GM18951 (cell line): ENCODE measurements at regions not wholly inside any gene's neighbourhood (a gene's known extent, or its start where the extent isn't known, plus 50 kb on each side); places are given as distances from the start of the nearest gene placed in this dataset.
"Not testable (repeated sequence)": the region's sequence is repeated elsewhere in the genome, so short reads cannot be mapped to it uniquely, and the experiment has no call there.

ENCODE experiments used
- POLR2A ChIP-seq: IDR thresholded peaks from 4 replicates; pipeline ENCODE4 v1.6.1; 2011; ENCODE audit warnings: mild to moderate bottlenecking; ENCODE audit not compliant: insufficient read length, insufficient read depth; ENCODE audit errors: extremely low read depth
- in situ Hi-C: fragments of 300-500 bp; cut with MboI; formaldehyde crosslinking; loops from one replicate; pipeline ENCODE4 v1.12.0; 2022; ENCODE audit warnings: low sequenced_read_pairs, mixed read lengths, inconsistent platforms; ENCODE audit not compliant: unreplicated experiment

DNA sequence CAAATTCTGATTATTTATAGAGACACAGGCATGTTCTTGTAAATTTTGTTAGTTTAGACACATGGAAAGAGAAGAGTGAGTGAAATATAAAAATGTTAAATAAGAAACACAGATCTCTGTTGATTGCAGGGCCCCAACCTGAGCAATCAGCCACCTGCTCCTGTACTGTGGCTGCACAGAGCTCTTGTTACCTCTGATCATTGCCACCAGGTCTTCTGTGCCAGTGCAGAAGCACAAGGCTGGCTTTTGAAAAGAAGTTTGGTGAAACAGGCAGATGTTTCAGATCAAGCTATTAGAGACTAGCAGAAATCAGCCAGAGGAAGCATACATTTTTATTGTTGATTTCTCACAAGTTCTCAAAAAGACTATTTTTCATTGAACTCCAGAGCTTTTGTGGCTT, 434.1 kb upstream of the OR4E1 start:
- TF ChIP-seq POLR2A = no peak
- in situ Hi-C loops = no loop called here

GRCh38 chr14:22106700-22107697, 433.4 kb upstream of the OR4E1 start:
- in situ Hi-C loops = no loop called here
- TF ChIP-seq POLR2A = no peak

DNA sequence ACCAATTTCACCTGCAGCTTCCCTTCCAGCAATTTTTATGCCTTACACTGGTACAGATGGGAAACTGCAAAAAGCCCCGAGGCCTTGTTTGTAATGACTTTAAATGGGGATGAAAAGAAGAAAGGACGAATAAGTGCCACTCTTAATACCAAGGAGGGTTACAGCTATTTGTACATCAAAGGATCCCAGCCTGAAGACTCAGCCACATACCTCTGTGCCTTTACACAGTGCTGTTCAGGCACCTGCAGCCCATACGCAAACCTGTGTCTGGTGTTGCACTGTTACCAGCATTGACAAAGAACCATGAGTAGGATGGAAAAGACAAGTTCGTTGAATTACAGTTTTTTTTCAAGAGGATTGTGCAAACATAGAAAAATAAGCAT, 432.0 kb upstream of the OR4E1 start:
- TF ChIP-seq POLR2A = no peak
- in situ Hi-C loops = no loop called here

GRCh38 chr14:22105006-22105623, 431.5 kb upstream of the OR4E1 start:
- in situ Hi-C loops = no loop called here
- no peak for TF ChIP-seq POLR2A

DNA sequence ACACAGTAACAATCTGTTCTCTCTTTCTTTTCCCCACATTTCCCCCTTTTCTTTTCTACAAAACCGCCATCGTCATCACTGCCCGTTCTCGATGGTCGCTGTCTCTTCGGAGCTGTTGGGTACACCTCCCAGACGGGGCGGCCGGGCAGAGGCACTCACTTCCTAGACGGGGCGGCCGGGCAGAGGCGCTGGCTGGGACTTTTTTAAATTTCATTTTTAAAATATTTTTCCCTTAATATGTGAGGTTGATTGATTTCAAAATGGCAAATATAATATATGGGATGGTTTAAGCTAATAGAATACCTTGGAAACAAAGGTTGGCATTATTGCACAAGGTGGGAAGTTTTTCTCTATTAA, 427.1 kb upstream of the OR4E1 start:
- in situ Hi-C loops = not testable (repeated sequence)

DNA sequence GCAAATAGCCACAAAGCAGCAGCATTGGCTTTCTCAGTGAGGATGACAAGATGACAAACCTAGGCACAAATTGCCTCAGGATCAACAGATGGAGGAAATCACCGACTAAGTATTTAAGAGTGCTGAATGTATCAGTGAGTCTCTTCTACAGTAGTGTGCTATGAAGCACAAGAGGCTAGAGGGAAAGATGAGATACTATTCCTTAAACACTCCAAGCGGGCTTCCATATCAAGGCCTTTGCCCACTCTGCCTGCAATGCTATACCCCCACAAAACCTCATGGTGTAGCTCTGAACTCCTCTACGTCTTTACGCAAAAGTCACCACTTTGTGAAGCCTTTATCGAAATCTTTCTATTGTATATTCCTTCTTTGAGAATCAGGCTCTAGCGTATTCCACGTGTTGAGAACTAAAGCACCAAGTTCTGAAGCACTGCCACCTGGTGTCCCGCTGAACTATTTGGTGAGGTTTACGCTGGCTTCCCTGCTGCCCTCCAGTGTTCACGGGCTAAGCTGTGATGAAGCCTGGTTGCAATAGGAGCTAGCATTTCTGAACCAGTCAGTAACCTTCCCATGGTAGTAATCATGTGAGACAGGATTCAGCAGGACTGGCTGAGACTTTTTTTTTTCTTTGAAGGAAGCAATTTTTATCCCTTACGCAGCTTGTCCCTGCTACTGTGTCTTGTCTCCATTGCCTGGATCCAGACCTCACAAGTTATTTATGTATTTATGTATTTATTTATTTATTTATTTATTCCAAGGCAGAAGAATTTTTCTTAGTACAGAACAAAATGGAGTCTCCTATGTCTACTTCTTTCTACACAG, 426.5 kb upstream of the OR4E1 start:
- TF ChIP-seq POLR2A = no peak
- in situ Hi-C loops = no loop called here

DNA sequence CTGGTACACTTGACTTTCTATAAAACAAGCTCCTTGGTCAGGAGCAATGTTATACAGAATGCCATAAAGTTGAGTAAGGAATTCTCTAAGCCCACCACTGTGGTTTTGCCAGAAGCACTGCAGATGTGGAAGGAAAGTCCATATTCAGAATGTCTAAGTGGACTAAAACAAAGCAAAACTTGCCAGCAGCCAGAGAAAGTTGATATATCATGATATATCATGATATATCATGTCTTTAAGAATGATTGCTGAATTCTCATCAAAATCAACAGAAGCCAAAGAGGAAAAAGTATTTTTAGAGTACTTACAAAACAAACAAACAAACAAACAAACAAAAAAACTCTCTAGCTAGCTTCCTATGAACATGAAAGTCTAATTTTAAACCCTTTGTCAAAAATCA, 424.8 kb upstream of the OR4E1 start:
- no peak for TF ChIP-seq POLR2A
- in situ Hi-C loops = no loop called here

- TF ChIP-seq POLR2A = no peak
- in situ Hi-C loops = no loop called here
Measured at GRCh38 chr14:22097586-22098292, 424.1 kb upstream of the OR4E1 start.

GRCh38 chr14:22097072-22097471, 423.5 kb upstream of the OR4E1 start:
- TF ChIP-seq POLR2A = no peak
- in situ Hi-C loops = no loop called here

DNA sequence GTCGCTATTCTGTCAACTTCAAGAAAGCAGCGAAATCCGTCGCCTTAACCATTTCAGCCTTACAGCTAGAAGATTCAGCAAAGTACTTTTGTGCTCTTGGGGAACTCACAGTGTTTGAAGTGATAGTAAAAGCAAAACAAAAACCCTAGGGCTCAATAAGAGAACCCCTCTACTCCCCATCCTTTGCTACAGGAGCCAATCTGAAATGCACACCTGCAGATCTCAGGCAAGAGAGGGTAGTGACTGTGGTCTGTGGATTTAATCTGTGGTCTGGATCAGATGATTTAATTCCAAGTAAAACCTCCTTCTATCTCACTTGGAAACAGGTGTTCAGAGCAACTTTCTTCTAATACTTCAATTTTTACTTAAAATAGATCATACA, 422.9 kb upstream of the OR4E1 start:
- TF ChIP-seq POLR2A = no peak
- in situ Hi-C loops = no loop called here

GRCh38 chr14:22095860-22096513, 422.4 kb upstream of the OR4E1 start:
- TF ChIP-seq POLR2A = no peak
- in situ Hi-C loops = no loop called here

GRCh38 chr14:22089940-22090339, 416.3 kb upstream of the OR4E1 start:
- no peak for TF ChIP-seq POLR2A
- in situ Hi-C loops = no loop called here
